A549 (cell line): ENCODE measurements at regions not wholly inside any gene's neighbourhood (a gene's known extent, or its start where the extent isn't known, plus 50 kb on each side); places are given as distances from the start of the nearest gene placed in this dataset.

Source experiments
- FOXS1 ChIP-seq: fragments of 250-450 bp; sonication (Bioruptor Pico); IDR thresholded peaks from 2 replicates; pipeline ENCODE4 v1.5.0; 2020; ENCODE audit warnings: mild to moderate bottlenecking, moderate library complexity
- GATA3 ChIP-seq: IDR thresholded peaks from 2 replicates; pipeline ENCODE4 v1.6.1; 2012; ENCODE audit warnings: borderline replicate concordance
- TF ChIP-seq, protein P1 (sequence below): fragments of 250-450 bp; sonication (Bioruptor Pico); IDR thresholded peaks from 2 replicates; pipeline ENCODE4 v1.5.0; 2021; ENCODE audit warnings: mild to moderate bottlenecking, moderate library complexity, borderline replicate concordance
- TF ChIP-seq, protein P2 (sequence below): fragments of >200 bp; sonication (Bioruptor Twin); formaldehyde crosslinking; IDR thresholded peaks from 3 replicates; pipeline ENCODE4 v1.5.1; 2016

DNA sequence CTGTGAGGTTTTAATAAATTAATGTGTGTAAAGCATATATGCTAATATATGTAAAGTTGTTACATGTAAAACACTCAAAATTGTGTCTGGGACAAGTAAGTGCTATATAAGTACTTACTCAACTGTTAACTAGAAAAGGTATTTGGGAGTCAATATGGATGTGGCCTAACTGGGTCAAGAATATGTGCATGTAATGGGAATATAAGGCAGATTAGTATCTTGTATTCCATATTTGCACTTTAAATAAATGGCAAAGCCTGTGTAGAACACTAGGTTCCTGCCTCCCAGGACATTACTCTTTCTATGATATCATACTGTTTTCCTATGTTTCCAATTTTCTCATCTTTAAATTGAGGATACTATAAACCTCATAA lies 270.6 kb downstream of the FBXO8 start:
- TF ChIP-seq, protein P1, sequence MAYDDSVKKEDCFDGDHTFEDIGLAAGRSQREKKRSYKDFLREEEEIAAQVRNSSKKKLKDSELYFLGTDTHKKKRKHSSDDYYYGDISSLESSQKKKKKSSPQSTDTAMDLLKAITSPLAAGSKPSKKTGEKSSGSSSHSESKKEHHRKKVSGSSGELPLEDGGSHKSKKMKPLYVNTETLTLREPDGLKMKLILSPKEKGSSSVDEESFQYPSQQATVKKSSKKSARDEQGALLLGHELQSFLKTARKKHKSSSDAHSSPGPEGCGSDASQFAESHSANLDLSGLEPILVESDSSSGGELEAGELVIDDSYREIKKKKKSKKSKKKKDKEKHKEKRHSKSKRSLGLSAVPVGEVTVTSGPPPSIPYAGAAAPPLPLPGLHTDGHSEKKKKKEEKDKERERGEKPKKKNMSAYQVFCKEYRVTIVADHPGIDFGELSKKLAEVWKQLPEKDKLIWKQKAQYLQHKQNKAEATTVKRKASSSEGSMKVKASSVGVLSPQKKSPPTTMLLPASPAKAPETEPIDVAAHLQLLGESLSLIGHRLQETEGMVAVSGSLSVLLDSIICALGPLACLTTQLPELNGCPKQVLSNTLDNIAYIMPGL (CRISPR knock-in tag) = no peak
- TF ChIP-seq, protein P2, sequence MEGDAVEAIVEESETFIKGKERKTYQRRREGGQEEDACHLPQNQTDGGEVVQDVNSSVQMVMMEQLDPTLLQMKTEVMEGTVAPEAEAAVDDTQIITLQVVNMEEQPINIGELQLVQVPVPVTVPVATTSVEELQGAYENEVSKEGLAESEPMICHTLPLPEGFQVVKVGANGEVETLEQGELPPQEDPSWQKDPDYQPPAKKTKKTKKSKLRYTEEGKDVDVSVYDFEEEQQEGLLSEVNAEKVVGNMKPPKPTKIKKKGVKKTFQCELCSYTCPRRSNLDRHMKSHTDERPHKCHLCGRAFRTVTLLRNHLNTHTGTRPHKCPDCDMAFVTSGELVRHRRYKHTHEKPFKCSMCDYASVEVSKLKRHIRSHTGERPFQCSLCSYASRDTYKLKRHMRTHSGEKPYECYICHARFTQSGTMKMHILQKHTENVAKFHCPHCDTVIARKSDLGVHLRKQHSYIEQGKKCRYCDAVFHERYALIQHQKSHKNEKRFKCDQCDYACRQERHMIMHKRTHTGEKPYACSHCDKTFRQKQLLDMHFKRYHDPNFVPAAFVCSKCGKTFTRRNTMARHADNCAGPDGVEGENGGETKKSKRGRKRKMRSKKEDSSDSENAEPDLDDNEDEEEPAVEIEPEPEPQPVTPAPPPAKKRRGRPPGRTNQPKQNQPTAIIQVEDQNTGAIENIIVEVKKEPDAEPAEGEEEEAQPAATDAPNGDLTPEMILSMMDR = no peak
- TF ChIP-seq FOXS1 (no peak), GATA3 (no peak)
